WTC11 (cell line): ENCODE measurements at regions not wholly inside any gene's neighbourhood (a gene's known extent, or its start where the extent isn't known, plus 50 kb on each side); places are given as distances from the start of the nearest gene placed in this dataset.

ENCODE experiments used
- CREB1 ChIP-seq: sonication (generic); formaldehyde crosslinking; IDR thresholded peaks from 2 replicates; pipeline ENCODE4 v1.8.0; 2023; ENCODE audit warnings: mild to moderate bottlenecking, missing genetic modification reagents
- ESRRA ChIP-seq: sonication (generic); formaldehyde crosslinking; IDR thresholded peaks from 2 replicates; pipeline ENCODE4 v1.8.1; 2022; ENCODE audit warnings: mild to moderate bottlenecking, missing genetic modification reagents, borderline replicate concordance
- SMAD3 ChIP-seq: sonication (generic); formaldehyde crosslinking; IDR thresholded peaks from 2 replicates; pipeline ENCODE4 v1.8.0; 2022; ENCODE audit warnings: missing genetic modification reagents, mild to moderate bottlenecking, borderline replicate concordance
- TP53 ChIP-seq: sonication (generic); formaldehyde crosslinking; IDR thresholded peaks from 2 replicates; pipeline ENCODE4 v1.8.1; 2023; ENCODE audit warnings: mild to moderate bottlenecking, missing genetic modification reagents
- ZNF423 ChIP-seq: fragments of 250-450 bp; sonication (Bioruptor Pico); IDR thresholded peaks from 2 replicates; pipeline ENCODE4 v2.1.2; 2022; ENCODE audit warnings: mild to moderate bottlenecking, moderate library complexity
- ZNF532 ChIP-seq: fragments of 250-450 bp; sonication (Bioruptor Pico); IDR thresholded peaks from 2 replicates; pipeline ENCODE4 v1.9.0; 2021; ENCODE audit warnings: mild to moderate bottlenecking, borderline replicate concordance

GRCh38 chr11:94717667-94718066, 50.5 kb upstream of the AMOTL1 start (continued):
- TF ChIP-seq ZNF532 (no peak), ESRRA (CRISPR knock-in tag) (no peak), CREB1 (CRISPR knock-in tag) (no peak), TP53 (CRISPR knock-in tag) (no peak), ZNF423 (CRISPR knock-in tag) (no peak), SMAD3 (no peak)
